ENCODE measurements at regions not wholly inside any gene's neighbourhood (a gene's known extent, or its start where the extent isn't known, plus 50 kb on each side); places are given as distances from the start of the nearest gene placed in this dataset.

DNA sequence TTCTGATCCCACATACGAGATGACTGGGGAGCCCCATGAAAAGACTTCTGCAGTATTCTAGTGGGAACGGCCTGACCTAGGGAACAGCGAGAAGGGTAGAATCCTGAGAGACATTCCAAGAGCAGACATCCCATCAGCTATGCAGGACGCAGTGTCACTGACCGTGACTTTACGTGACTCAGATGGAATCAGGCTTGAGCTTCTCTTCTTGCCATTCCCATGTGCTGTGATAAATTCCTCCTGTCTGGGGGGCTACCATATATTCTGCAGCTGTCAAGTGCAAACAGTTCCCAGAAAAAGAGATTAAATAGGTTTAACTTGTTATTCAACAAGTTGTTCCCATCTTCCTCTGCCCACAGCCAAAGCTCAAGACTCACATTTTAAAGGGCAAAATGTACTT is 73.1 kb upstream of the PDE1C start:
- no peak for DNase-seq (ENCODE audit: low read depth)

DNA sequence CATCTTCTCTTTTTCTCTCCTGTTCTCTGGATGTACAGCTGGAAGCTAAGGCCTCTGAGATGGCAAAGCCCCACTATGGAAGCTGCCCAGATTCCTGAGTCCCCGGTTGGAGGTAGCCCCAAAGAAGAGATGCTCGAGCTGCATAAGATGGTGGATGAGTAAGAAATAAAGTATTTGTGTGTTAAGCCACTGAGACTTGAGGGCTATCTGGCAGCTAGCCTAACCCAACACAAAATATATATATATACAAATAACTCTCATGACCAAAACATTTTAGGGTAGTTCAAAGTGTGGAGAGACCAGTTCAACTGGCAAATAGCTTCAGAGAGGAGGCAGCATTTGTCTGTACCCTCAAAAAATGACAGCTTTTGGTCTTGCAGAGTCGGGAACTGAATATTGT is 72.4 kb upstream of the PDE1C start:
- DNase-seq (ENCODE audit: low read depth), result no peak

DNA sequence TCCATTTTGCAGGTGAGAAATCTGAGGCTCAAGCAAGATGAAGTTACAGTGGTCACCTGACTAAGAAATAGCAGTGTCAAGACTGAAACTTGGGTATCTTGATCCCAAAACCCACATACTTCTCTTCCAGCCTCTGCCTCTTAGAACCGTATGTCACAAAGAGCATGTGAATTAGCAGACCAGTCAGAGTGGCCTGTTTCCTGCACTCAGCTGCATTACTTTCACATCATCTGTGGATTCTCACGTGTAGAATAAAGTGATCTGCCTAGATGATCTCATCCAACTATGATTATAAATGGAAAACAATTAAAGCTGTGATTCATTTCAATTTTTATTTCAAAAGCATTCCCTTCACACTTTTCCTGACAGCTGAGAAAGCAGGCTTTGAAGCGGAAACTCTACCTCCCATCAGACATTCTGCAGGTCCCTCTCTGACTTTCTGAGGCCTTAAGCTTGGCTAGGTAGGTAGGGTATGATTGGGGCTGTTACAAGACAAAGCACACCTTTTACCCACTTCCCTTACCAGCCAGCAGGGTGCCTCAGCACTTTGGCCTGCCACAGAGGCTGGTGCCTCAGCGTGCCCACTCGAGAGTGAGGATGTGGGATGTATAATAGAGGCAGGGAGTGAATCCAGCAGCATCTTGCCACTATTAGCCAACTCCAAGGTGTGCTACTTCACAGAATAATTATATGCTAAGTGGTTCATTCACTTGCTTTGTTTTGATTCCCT is 70.2 kb upstream of the PDE1C start:
- DNase-seq (ENCODE audit: low read depth), result no peak

DNA sequence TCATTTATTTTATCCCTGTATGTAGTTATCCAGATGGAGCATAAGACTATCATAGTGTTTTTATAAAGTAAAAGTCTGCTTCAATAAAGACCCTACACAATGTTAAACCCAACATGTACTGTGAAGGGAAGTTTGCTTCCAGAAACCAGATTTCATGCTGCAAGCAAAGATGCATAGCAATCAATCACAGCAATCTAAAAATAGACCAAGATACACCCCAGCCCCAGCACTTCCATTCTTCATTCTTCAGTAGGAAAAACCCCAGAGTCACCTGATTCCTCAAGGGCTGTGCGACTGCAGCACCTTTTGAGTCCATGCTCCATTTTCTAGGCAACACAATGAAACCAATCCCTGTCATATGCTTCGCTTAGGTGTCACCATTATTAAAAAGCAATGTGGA is 66.9 kb upstream of the PDE1C start:
- no peak for DNase-seq (ENCODE audit: low read depth)

DNA sequence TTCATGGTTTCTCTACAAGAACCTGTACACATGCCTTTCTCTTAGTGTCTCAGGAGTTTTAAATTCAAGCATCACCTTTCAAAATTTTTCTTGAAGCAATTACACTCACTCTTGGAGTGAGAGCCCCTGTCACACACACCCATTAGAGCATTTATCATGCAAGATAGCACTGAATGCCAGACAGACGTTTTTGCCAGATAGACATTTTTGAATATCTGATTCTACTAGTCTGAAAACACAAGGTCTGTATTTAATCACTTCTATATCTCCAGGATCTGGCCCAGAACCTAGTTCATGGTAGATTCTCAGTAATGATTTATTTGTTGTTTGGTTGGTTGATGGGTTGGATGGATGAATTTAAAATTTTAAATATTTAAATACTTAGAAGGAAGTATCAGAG is 60.9 kb upstream of the PDE1C start:
- no peak for DNase-seq (ENCODE audit: low read depth)

DNA sequence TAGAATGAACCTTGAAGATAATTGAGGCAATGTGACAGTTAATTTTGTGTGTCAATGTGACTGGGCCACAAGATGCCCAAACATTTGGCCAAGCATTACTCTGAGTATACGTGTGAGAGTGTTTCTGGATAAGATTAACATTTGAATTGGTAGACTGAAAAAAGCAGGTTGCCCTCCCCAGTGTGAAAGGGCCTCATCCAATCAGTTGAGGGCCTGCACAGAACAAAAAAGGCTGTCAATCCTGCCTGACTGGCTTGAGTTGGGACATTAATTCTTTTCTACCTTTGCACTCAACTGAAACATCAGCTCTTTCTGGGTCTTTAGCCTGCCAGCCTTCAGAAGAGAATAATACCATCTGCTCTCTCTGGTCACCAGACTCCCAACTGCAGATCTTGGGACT is 56.6 kb upstream of the PDE1C start:
- no peak for DNase-seq (ENCODE audit: low read depth)

All from activated T-helper 9 cell treated with anti-CD3 and anti-CD28 coated beads, Interleukin-2, amount 50 U/mL, for 16 hours (primary cell).